H1 (cell line): ENCODE measurements at regions not wholly inside any gene's neighbourhood (a gene's known extent, or its start where the extent isn't known, plus 50 kb on each side); places are given as distances from the start of the nearest gene placed in this dataset.

Source experiments
- CTCF ChIA-PET: fragments of 300-600 bp; sonication (Branson Sonifier 250); formaldehyde crosslinking; loops from one replicate; lab custom pipeline; 2021; ENCODE audit not compliant: partially characterized antibody; lab: Charles Lee
- POLR2A ChIA-PET: fragments of 300-600 bp; sonication (Branson Sonifier 250); formaldehyde crosslinking; loops from one replicate; lab custom pipeline; 2021; ENCODE audit warnings: inconsistent platforms; ENCODE audit not compliant: partially characterized antibody; lab: Charles Lee
- DNase-seq, 2 experiments: peaks; one replicate each; pipeline versions ENCODE4 v3.0.0 to v3.0.0-alpha.2; 2010 to 2022; ENCODE audit warnings: low spot score in 2 of 2, low read depth in 1 of 2, mixed read lengths in 1 of 2
- FAIRE-seq: peaks from 2 replicates; lab custom pipeline; 2011; peaks lifted over from hg19 to GRCh38; lab: Jason Lieb, UNC
- H2AFZ ChIP-seq: 2 replicates; pipeline ENCODE4 v1.8.1; 2012; ENCODE audit warnings: low read length, inconsistent platforms
- H2AK5ac ChIP-seq: 2 replicates; pipeline ENCODE4 v1.6.1; 2013; ENCODE audit warnings: low read depth, low read length
- H2BK120ac ChIP-seq: replicated peaks from 2 replicates; pipeline ENCODE3; 2013; ENCODE audit warnings: low read depth, low read length, inconsistent platforms
- H2BK12ac ChIP-seq: 2 replicates; pipeline ENCODE4 v1.6.1; 2013; ENCODE audit warnings: low read depth, low read length
- H2BK15ac ChIP-seq: 2 replicates; pipeline ENCODE4 v1.6.1; 2013; ENCODE audit warnings: low read length
- H2BK20ac ChIP-seq: 2 replicates; pipeline ENCODE4 v1.6.1; 2013; ENCODE audit warnings: low read length
- H2BK5ac ChIP-seq: 2 replicates; pipeline ENCODE4 v1.6.1; 2013; ENCODE audit warnings: low read depth, low read length
- H3K14ac ChIP-seq: 2 replicates; pipeline ENCODE4 v1.6.1; 2013; ENCODE audit warnings: inconsistent platforms; ENCODE audit not compliant: insufficient read length
- H3K18ac ChIP-seq: 2 replicates; pipeline ENCODE4 v1.6.1; 2013; ENCODE audit warnings: low read length; ENCODE audit errors: extremely low read depth
- H3K23ac ChIP-seq: 2 replicates; pipeline ENCODE4 v1.6.1; 2013; ENCODE audit warnings: inconsistent platforms; ENCODE audit not compliant: insufficient read length
- H3K23me2 ChIP-seq: 2 replicates; pipeline ENCODE4 v1.6.1; 2013; ENCODE audit warnings: low read depth, low read length
- H3K27ac ChIP-seq: 2 replicates; pipeline ENCODE4 v1.6.1; 2011; ENCODE audit warnings: low read depth, low read length, inconsistent platforms
- H3K27me3 ChIP-seq, 4 experiments: replicated peaks in 1 of 4; 1 replicate in 1 of 4; 2 replicates in 3 of 4; pipeline versions ENCODE4 v1.6.1 to v1.8.1; 2011 to 2013; ENCODE audit warnings: low read length in 3 of 4, mild to moderate bottlenecking in 3 of 4, inconsistent platforms in 2 of 4, mixed read lengths in 2 of 4, moderate library complexity in 1 of 4; ENCODE audit not compliant: control insufficient read depth in 3 of 4, insufficient read depth in 3 of 4; ENCODE audit errors: extremely low read depth in 1 of 4
- H3K36me3 ChIP-seq, 4 experiments: 2 replicates each; pipeline versions ENCODE4 v1.6.1 to v1.8.1; 2011 to 2013; ENCODE audit warnings: mild to moderate bottlenecking in 4 of 4, low read length in 3 of 4, moderate library complexity in 2 of 4, control low read depth in 1 of 4, inconsistent platforms in 1 of 4; ENCODE audit not compliant: insufficient read depth in 4 of 4, control insufficient read depth in 2 of 4
- H3K4ac ChIP-seq: replicated peaks from 2 replicates; pipeline ENCODE3; 2013; ENCODE audit warnings: low read length, low read depth, mixed read lengths, inconsistent platforms; ENCODE audit not compliant: insufficient read length
- H3K4me1 ChIP-seq, 4 experiments: replicated peaks in 1 of 4; 1 replicate in 1 of 4; 2 replicates in 3 of 4; pipeline versions ENCODE4 v1.6.1 to v1.8.1; 2011 to 2013; ENCODE audit warnings: low read length in 3 of 4, inconsistent platforms in 2 of 4, mixed read lengths in 1 of 4; ENCODE audit not compliant: insufficient read depth in 4 of 4, control insufficient read depth in 3 of 4
- H3K4me2 ChIP-seq, 2 experiments: 2 replicates each; pipeline versions ENCODE4 v1.6.1 to v1.8.1; 2011 to 2013; ENCODE audit warnings: low read depth in 2 of 2, low read length in 2 of 2, control low read depth in 1 of 2, inconsistent platforms in 1 of 2, mild to moderate bottlenecking in 1 of 2; ENCODE audit not compliant: insufficient read depth in 1 of 2
- H3K4me3 ChIP-seq, 4 experiments: fragments of 200-600, 300-600 bp in 1 of 4; sonication (generic), shearing (Covaris generic), sonication (Bioruptor Twin) in 1 of 4; 2 replicates each; pipeline versions ENCODE4 v1.5.1 to v1.8.1; 2011 to 2016; ENCODE audit warnings: low read length in 4 of 4, low read depth in 3 of 4, control low read depth in 2 of 4, inconsistent platforms in 2 of 4, mild to moderate bottlenecking in 2 of 4, mixed read lengths in 1 of 4, moderate library complexity in 1 of 4; ENCODE audit not compliant: insufficient read depth in 2 of 4; ENCODE audit errors: extremely low read depth in 1 of 4
- H3K56ac ChIP-seq: replicated peaks from 2 replicates; pipeline ENCODE3; 2013; ENCODE audit warnings: low read depth, mild to moderate bottlenecking, mixed read lengths, low read length, inconsistent platforms; ENCODE audit not compliant: insufficient read length
- H3K79me1 ChIP-seq: 2 replicates; pipeline ENCODE4 v1.6.1; 2013; ENCODE audit warnings: low read depth, low read length, control low read depth
- H3K79me2 ChIP-seq, 2 experiments: 2 replicates each; pipeline versions ENCODE4 v1.6.1 to v1.8.1; 2012 to 2013; ENCODE audit warnings: low read length in 2 of 2, mild to moderate bottlenecking in 2 of 2, inconsistent platforms in 1 of 2; ENCODE audit not compliant: insufficient read depth in 2 of 2, control insufficient read depth in 1 of 2
- H3K9ac ChIP-seq, 4 experiments: replicated peaks in 1 of 4; 1 replicate in 1 of 4; 2 replicates in 3 of 4; pipeline versions ENCODE4 v1.6.1 to v1.8.1; 2011 to 2013; ENCODE audit warnings: low read depth in 3 of 4, low read length in 3 of 4, control low read depth in 2 of 4, mild to moderate bottlenecking in 2 of 4, moderate library complexity in 2 of 4, inconsistent platforms in 1 of 4; ENCODE audit errors: extremely low read depth in 1 of 4
- H3K9me3 ChIP-seq, 2 experiments: 2 replicates each; pipeline versions ENCODE4 v1.6.1 to v1.8.1; 2012 to 2013; ENCODE audit warnings: mild to moderate bottlenecking in 2 of 2, moderate library complexity in 2 of 2, control low read depth in 1 of 2, inconsistent platforms in 1 of 2, low read depth in 1 of 2, low read length in 1 of 2, mixed read lengths in 1 of 2; ENCODE audit not compliant: insufficient read depth in 2 of 2
- H4K20me1 ChIP-seq, 2 experiments: replicated peaks in 1 of 2; 2 replicates each; pipeline versions ENCODE3 to v1.8.1; 2011 to 2013; ENCODE audit warnings: inconsistent platforms in 2 of 2, low read length in 2 of 2, mild to moderate bottlenecking in 1 of 2; ENCODE audit not compliant: insufficient read depth in 2 of 2, control insufficient read depth in 1 of 2
- H4K5ac ChIP-seq: 2 replicates; pipeline ENCODE4 v1.6.1; 2013; ENCODE audit warnings: low read length, low read depth, mixed read lengths, inconsistent platforms; ENCODE audit not compliant: insufficient read length
- H4K8ac ChIP-seq: 2 replicates; pipeline ENCODE4 v1.8.0; 2013; ENCODE audit warnings: mild to moderate bottlenecking, moderate library complexity, low read length, inconsistent platforms; ENCODE audit not compliant: insufficient read depth; ENCODE audit errors: extremely low read depth
- H4K91ac ChIP-seq: replicated peaks from 2 replicates; pipeline ENCODE3; 2013; ENCODE audit warnings: low read length, mixed read lengths, inconsistent platforms; ENCODE audit not compliant: insufficient read length
- BCL11A ChIP-seq, 2 experiments: IDR thresholded peaks; one replicate each; pipeline ENCODE4 v1.6.1; 2011; ENCODE audit warnings: low read depth in 2 of 2, low read length in 2 of 2, mild to moderate bottlenecking in 2 of 2
- CHD1 ChIP-seq: IDR thresholded peaks from 2 replicates; pipeline ENCODE4 v1.6.1; 2012; ENCODE audit warnings: low read depth, low read length, improper control_type of control experiment
- RXRA ChIP-seq: IDR thresholded peaks from 2 replicates; pipeline ENCODE4 v1.6.1; 2011; ENCODE audit warnings: low read depth, mild to moderate bottlenecking, low read length, moderate library complexity; ENCODE audit not compliant: insufficient read depth
- SAP30 ChIP-seq: fragments of 300-600 bp; sonication (generic); IDR thresholded peaks from 2 replicates; pipeline ENCODE4 v1.7.1; 2012; ENCODE audit warnings: low read length, moderate library complexity, mild to moderate bottlenecking, inconsistent platforms; ENCODE audit not compliant: insufficient read depth, insufficient replicate concordance
- WGBS, 2 experiments: shearing (Covaris generic) in 1 of 2; methylation state at CpG; one replicate each; pipeline versions ENCODE4 v1.1.6 to v1.1.7; 2013 to 2015; ENCODE audit warnings: low lambda C conversion rate in 2 of 2, mixed read lengths in 2 of 2, inconsistent platforms in 1 of 2, low coverage in 1 of 2, missing lambda C conversion rate in 1 of 2; ENCODE audit not compliant: insufficient replicate concordance in 2 of 2, insufficient coverage in 1 of 2, insufficient read length in 1 of 2; ENCODE audit errors: extremely low coverage in 1 of 2, missing lambda C conversion rate in 1 of 2; 5-methylcytosine and 5-hydroxymethylcytosine counted together

- H3K27ac ChIP-seq = no peak overlapping the region
- H3K4me1 ChIP-seq = no peaks in the 10 kb centered on the region
- H3K27me3 ChIP-seq = no peaks in the 10 kb centered on the region
- no peaks in the 10 kb centered on the region for H3K79me1 ChIP-seq
- H3K56ac ChIP-seq = no peak overlapping the region
- no peak overlapping the region for H3K4me2 ChIP-seq
- no peak overlapping the region for H3K4me3 ChIP-seq
- H4K8ac ChIP-seq = no peak overlapping the region
- no peak overlapping the region for H2AFZ ChIP-seq
- WGBS, 2 experiments = 95% methylated on average over 1 of the region's 1 CpG; no CpG with 5 or more reads in 1 of the 2 experiments
- DNase-seq = no peak
- H2BK20ac ChIP-seq = no peak overlapping the region
- no peaks in the 10 kb centered on the region for H4K20me1 ChIP-seq
- no peak for FAIRE-seq
- H3K9me3 ChIP-seq = no peaks in the 10 kb centered on the region
- TF ChIP-seq BCL11A (IDR thresholded peaks at IDR 0.05; ENCODE audit: low read depth in 2 of 2, low read length in 2 of 2) (no peak), CHD1 (no peak), RXRA (no peak), SAP30 (no peak)
- H3K9ac ChIP-seq = no peak overlapping the region
- no peak overlapping the region for H2BK12ac ChIP-seq
- no peak overlapping the region for H3K4ac ChIP-seq
- H3K18ac ChIP-seq = no peak overlapping the region
- no peak overlapping the region for H4K5ac ChIP-seq
- no peak overlapping the region for H3K14ac ChIP-seq
- H3K79me2 ChIP-seq = no peaks in the 10 kb centered on the region
- POLR2A ChIA-PET = no interaction called here
- H3K36me3 ChIP-seq = no peaks in the 10 kb centered on the region
- no peak overlapping the region for H4K91ac ChIP-seq
- H2BK5ac ChIP-seq = no peak overlapping the region
- H3K23ac ChIP-seq = no peak overlapping the region
- H2AK5ac ChIP-seq = no peak overlapping the region
- H3K23me2 ChIP-seq = no peaks in the 10 kb centered on the region
- H2BK120ac ChIP-seq = no peak overlapping the region
- CTCF ChIA-PET = no interaction called here
- no peak overlapping the region for H2BK15ac ChIP-seq
These were observed 96.3 kb downstream of the TSPAN8 start for GRCh38 chr12:71061451-71061850.
